Activated T-cell treated with anti-CD3 and anti-CD28 coated beads, Interleukin-2, amount 50 U/mL, for 24 hours (primary cell): ENCODE measurements at regions not wholly inside any gene's neighbourhood (a gene's known extent, or its start where the extent isn't known, plus 50 kb on each side); places are given as distances from the start of the nearest gene placed in this dataset.

Source experiments
- DNase-seq: peaks from one replicate; pipeline ENCODE4 v3.0.0-alpha.2; 2020
- H3K27ac Mint-ChIP-seq: 2 replicates; pipeline ENCODE4 v1.8.0; 2020; ENCODE audit warnings: mild to moderate bottlenecking, mixed read lengths
- H3K27me3 Mint-ChIP-seq: 2 replicates; pipeline ENCODE4 v1.8.0; 2020; ENCODE audit warnings: mixed read lengths
- H3K36me3 Mint-ChIP-seq: 2 replicates; pipeline ENCODE4 v1.8.0; 2020; ENCODE audit warnings: low read depth, mixed read lengths
- H3K4me1 Mint-ChIP-seq: 2 replicates; pipeline ENCODE4 v1.8.0; 2020; ENCODE audit warnings: low read depth, mixed read lengths
- H3K4me3 Mint-ChIP-seq: 2 replicates; pipeline ENCODE4 v1.8.0; 2020; ENCODE audit warnings: mild to moderate bottlenecking, moderate library complexity, mixed read lengths
- H3K9me3 Mint-ChIP-seq: 2 replicates; pipeline ENCODE4 v1.8.0; 2020; ENCODE audit warnings: mixed read lengths

- H3K27me3 Mint-ChIP-seq, result peaks cover 3% of the 10 kb centered on the region
- H3K4me3 Mint-ChIP-seq, result no peak overlapping the region
- H3K9me3 Mint-ChIP-seq, result peaks cover 3% of the 10 kb centered on the region
- no peaks in the 10 kb centered on the region for H3K36me3 Mint-ChIP-seq
- H3K4me1 Mint-ChIP-seq, result no peaks in the 10 kb centered on the region
- H3K27ac Mint-ChIP-seq, result no peak overlapping the region
- DNase-seq, result no peak
Measured at GRCh38 chr12:114762490-114763110, 78.6 kb upstream of the TBX3 start.

DNA sequence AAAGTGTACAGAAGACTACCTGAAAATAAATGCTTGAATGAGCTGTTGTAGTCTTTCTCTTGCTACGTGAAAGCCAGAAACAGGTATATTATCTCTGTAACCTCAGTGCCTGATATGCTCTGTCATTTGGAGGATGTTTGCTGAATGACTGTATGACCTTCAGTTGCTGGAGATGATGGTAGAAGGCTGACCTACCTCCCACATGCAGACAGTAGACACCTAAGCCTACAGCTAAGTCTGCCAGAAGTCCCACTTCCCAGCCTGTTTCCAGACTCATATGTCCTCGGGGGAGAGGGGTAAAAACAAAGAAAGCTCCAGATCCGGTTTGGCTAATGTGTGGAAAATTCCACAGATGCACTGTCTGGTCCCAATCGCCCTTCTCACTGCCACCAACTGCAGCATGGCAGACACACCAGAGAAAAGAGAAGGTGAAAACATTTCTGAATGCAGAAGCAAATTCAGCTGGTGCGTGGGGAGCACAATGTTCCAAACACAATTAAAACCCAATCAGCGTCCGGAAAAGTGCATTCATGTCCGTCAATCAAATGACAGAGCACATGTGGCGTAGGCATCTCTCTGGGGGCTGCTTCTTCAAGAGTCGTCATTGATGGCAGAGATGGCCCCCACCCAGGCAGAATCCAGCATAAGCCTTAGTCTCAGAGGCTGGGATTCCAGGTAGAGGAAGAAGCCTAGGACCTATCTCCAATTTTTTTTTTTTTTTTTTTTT, 76.3 kb upstream of the TBX3 start:
- DNase-seq, result no peak
- H3K27me3 Mint-ChIP-seq, result peaks cover 3% of the 10 kb centered on the region
- H3K27ac Mint-ChIP-seq, result no peak overlapping the region
- H3K4me1 Mint-ChIP-seq, result no peaks in the 10 kb centered on the region
- no peak overlapping the region for H3K4me3 Mint-ChIP-seq
- peaks cover 3% of the 10 kb centered on the region for H3K9me3 Mint-ChIP-seq
- no peaks in the 10 kb centered on the region for H3K36me3 Mint-ChIP-seq

- H3K9me3 Mint-ChIP-seq, result peaks cover 3% of the 10 kb centered on the region
- H3K36me3 Mint-ChIP-seq, result no peaks in the 10 kb centered on the region
- DNase-seq, result no peak
- H3K27me3 Mint-ChIP-seq, result peaks cover 2% of the 10 kb centered on the region
- H3K4me3 Mint-ChIP-seq, result no peak overlapping the region
- no peaks in the 10 kb centered on the region for H3K4me1 Mint-ChIP-seq
- H3K27ac Mint-ChIP-seq, result no peak overlapping the region
Measured at GRCh38 chr12:114759635-114760034, 75.7 kb upstream of the TBX3 start.

DNA sequence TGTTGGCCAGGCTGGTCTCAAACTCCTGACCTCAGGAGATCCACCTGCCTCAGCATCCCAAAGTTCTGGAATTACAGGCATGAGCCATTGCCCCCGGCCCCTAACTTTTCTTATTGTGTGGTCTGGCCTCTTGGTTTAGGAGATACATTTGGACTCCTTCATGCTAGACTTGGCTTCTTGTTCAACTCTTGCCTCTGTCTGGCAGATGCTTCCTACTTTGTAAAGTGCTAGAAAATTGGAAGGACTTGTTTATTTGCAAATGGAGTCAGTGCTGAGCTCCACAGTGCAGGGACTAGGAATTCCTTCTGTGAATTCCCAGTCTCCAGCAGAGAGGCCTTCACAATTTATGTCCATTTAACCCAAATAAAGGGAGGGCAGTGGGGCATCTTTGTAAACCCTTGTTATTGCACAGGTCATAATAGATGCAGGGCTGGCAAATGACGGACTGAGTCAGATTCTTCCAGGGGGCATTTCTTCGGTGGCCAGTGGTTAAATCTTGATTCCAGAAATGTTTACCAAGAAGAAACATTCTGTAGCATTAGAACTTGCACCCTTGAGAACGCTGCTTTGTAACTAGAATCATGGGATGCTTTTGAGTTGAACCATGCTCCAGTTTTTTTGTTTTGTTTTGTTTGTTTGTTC, 73.8 kb upstream of the TBX3 start:
- Mint-ChIP-seq H3K9me3 (peaks cover 3% of the 10 kb centered on the region), H3K4me1 (no peaks in the 10 kb centered on the region), H3K4me3 (no peak overlapping the region), H3K27me3 (no peaks in the 10 kb centered on the region), H3K36me3 (no peaks in the 10 kb centered on the region), H3K27ac (no peak overlapping the region)
- DNase-seq, result no peak

- Mint-ChIP-seq H3K4me3 (no peak overlapping the region), H3K27me3 (no peaks in the 10 kb centered on the region), H3K27ac (no peak overlapping the region), H3K4me1 (no peaks in the 10 kb centered on the region), H3K9me3 (no peaks in the 10 kb centered on the region), H3K36me3 (no peaks in the 10 kb centered on the region)
- no peak for DNase-seq
Measured at GRCh38 chr12:114752217-114752616, 68.2 kb upstream of the TBX3 start.

GRCh38 chr12:114751712-114752111, 67.7 kb upstream of the TBX3 start:
- H3K4me3 Mint-ChIP-seq, result no peak overlapping the region
- H3K27me3 Mint-ChIP-seq, result no peaks in the 10 kb centered on the region
- DNase-seq, result no peak
- no peaks in the 10 kb centered on the region for H3K4me1 Mint-ChIP-seq
- no peak overlapping the region for H3K27ac Mint-ChIP-seq
- H3K36me3 Mint-ChIP-seq, result no peaks in the 10 kb centered on the region
- H3K9me3 Mint-ChIP-seq, result no peaks in the 10 kb centered on the region

- no peak for DNase-seq
- H3K4me3 Mint-ChIP-seq, result no peak overlapping the region
- no peaks in the 10 kb centered on the region for H3K4me1 Mint-ChIP-seq
- no peaks in the 10 kb centered on the region for H3K9me3 Mint-ChIP-seq
- H3K27me3 Mint-ChIP-seq, result no peaks in the 10 kb centered on the region
- H3K36me3 Mint-ChIP-seq, result no peaks in the 10 kb centered on the region
- H3K27ac Mint-ChIP-seq, result no peak overlapping the region
Measured at GRCh38 chr12:114750917-114751316, 66.9 kb upstream of the TBX3 start.

DNA sequence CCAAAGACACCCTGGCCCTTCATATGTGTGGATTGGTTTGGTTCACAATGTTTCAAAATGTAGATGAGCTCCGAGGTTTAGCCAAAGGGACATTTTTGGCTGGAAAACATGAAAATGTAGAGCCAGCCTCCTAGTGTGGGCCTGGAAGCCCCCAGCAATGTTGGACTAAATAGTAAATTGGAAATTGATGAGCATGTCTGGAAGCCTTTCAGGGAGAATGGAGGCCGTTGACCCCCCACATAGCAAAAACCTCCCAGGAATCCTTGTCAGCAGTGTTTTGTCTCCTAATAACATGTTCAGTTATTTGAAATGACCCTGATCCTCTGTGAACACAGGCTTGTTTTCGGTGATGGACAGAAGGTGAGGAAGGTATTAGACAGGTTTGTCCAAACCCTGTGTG, 65.1 kb upstream of the TBX3 start:
- Mint-ChIP-seq H3K9me3 (no peaks in the 10 kb centered on the region), H3K4me1 (no peaks in the 10 kb centered on the region), H3K27ac (no peak overlapping the region), H3K4me3 (no peak overlapping the region), H3K27me3 (no peaks in the 10 kb centered on the region), H3K36me3 (no peaks in the 10 kb centered on the region)
- no peak for DNase-seq

DNA sequence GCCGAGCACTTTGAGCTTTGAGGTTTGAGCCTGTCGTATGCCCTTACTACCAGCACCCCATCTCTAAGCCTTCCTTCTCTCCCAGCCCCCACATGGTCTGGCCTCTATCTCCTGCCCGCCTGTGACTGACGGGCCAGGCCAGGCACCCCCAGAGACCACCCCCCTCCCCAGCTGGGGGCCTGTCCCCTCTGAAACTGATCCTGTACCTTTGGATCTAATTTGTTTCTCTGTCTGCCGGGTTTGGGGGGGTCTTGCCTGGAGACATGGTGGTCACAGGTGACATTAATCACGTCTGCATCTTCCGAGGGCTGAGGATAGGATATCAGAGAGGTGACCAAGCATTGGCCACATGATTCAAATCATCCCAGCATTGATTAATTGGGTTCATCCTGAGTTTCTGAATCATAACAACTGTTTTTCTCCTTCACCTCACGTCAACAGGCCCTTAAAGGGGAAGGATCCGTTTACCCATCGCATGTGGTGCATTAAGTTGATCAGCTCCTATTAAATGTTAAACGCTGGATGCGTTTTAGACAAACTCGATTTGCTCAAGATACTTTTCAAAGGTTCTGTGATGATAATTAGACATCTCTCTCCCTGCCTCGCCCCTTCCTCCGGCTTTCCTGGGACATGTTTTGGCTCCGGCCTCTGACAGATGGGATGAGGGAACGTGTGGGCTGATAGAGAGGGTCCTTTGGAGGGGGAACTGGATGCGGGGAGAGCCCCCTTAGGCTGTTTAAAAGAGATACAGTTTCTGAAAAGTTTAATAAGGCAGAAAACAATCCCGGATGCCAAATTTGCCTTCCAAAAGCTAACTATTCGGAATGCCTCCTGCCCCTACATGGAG, 63.3 kb upstream of the TBX3 start:
- no peak overlapping the region for H3K27ac Mint-ChIP-seq
- H3K4me3 Mint-ChIP-seq, result no peak overlapping the region
- H3K9me3 Mint-ChIP-seq, result no peaks in the 10 kb centered on the region
- H3K27me3 Mint-ChIP-seq, result no peaks in the 10 kb centered on the region
- H3K4me1 Mint-ChIP-seq, result no peaks in the 10 kb centered on the region
- no peaks in the 10 kb centered on the region for H3K36me3 Mint-ChIP-seq
- DNase-seq, result no peak

- no peak overlapping the region for H3K4me3 Mint-ChIP-seq
- no peaks in the 10 kb centered on the region for H3K4me1 Mint-ChIP-seq
- H3K36me3 Mint-ChIP-seq, result no peaks in the 10 kb centered on the region
- no peak overlapping the region for H3K27ac Mint-ChIP-seq
- no peaks in the 10 kb centered on the region for H3K9me3 Mint-ChIP-seq
- DNase-seq, result no peak
- no peaks in the 10 kb centered on the region for H3K27me3 Mint-ChIP-seq
Measured at GRCh38 chr12:114746297-114747011, 62.5 kb upstream of the TBX3 start.

DNA sequence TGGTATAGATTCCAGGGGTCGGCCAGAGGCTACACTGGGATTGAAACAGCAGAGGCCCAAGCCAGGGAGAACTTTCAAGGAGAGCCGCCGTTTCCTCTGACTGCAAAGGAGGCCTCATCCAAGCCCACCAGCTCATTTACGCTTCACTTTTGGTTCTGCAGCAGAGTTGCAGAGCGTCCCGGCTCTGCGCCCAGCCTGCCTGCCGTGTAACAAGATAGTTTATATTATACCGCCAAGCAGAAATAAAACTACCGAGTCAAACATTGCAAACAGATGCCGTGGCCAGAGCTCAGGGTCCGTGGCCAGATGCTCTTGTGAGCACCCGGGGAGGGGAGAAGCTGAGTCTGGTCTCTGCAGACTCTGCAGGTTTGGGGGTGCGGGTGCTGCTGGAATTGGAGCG, 60.7 kb upstream of the TBX3 start:
- no peak overlapping the region for H3K4me3 Mint-ChIP-seq
- no peaks in the 10 kb centered on the region for H3K9me3 Mint-ChIP-seq
- H3K27ac Mint-ChIP-seq, result no peak overlapping the region
- no peak for DNase-seq
- no peaks in the 10 kb centered on the region for H3K36me3 Mint-ChIP-seq
- peaks cover under 1% of the 10 kb centered on the region for H3K27me3 Mint-ChIP-seq
- H3K4me1 Mint-ChIP-seq, result no peaks in the 10 kb centered on the region

GRCh38 chr12:114744285-114744684, 60.3 kb upstream of the TBX3 start:
- Mint-ChIP-seq H3K4me1 (no peaks in the 10 kb centered on the region), H3K9me3 (no peaks in the 10 kb centered on the region), H3K27ac (no peak overlapping the region), H3K27me3 (peaks cover 3% of the 10 kb centered on the region), H3K36me3 (no peaks in the 10 kb centered on the region), H3K4me3 (no peak overlapping the region)
- DNase-seq, result no peak

GRCh38 chr12:114743799-114744198, 59.8 kb upstream of the TBX3 start:
- H3K4me1 Mint-ChIP-seq, result no peaks in the 10 kb centered on the region
- H3K36me3 Mint-ChIP-seq, result no peaks in the 10 kb centered on the region
- H3K27ac Mint-ChIP-seq, result no peak overlapping the region
- no peak overlapping the region for H3K4me3 Mint-ChIP-seq
- H3K9me3 Mint-ChIP-seq, result no peaks in the 10 kb centered on the region
- DNase-seq, result no peak
- peaks cover 3% of the 10 kb centered on the region for H3K27me3 Mint-ChIP-seq

GRCh38 chr12:114743289-114743688, 59.3 kb upstream of the TBX3 start:
- Mint-ChIP-seq H3K36me3 (no peaks in the 10 kb centered on the region), H3K4me3 (no peak overlapping the region), H3K9me3 (no peaks in the 10 kb centered on the region), H3K4me1 (no peaks in the 10 kb centered on the region), H3K27ac (no peak overlapping the region), H3K27me3 (peaks cover 3% of the 10 kb centered on the region)
- no peak for DNase-seq
